Activated CD8-positive, alpha-beta memory T cell treated with anti-CD3 and anti-CD28 coated beads for 1 hour (primary cell): ENCODE measurements at regions not wholly inside any gene's neighbourhood (a gene's known extent, or its start where the extent isn't known, plus 50 kb on each side); places are given as distances from the start of the nearest gene placed in this dataset.
"Not testable (repeated sequence)": the region's sequence is repeated elsewhere in the genome, so short reads cannot be mapped to it uniquely, and the experiment has no call there.

Experiments used
- DNase-seq, 2 donors: peaks; one replicate each; pipeline ENCODE4 v3.0.0-alpha.2; 2020; ENCODE audit warnings: low read depth in 1 of 2; ENCODE audit errors: extremely low read depth in 1 of 2

- no peak for DNase-seq
Measured at GRCh38 chr1:213751064-213751397, 236.7 kb upstream of the PROX1 start.

- DNase-seq, result no peak
Measured at GRCh38 chr1:213759359-213760181, 228.2 kb upstream of the PROX1 start.

- no peak for DNase-seq
Measured at GRCh38 chr1:213761845-213762407, 225.8 kb upstream of the PROX1 start.

- no peak for DNase-seq
Measured at GRCh38 chr1:213767683-213768082, 220.1 kb upstream of the PROX1 start.

GRCh38 chr1:213772128-213773063 lies 215.4 kb upstream of the PROX1 start:
- DNase-seq, result no peak

GRCh38 chr1:213773975-213774374 lies 213.8 kb upstream of the PROX1 start:
- no peak for DNase-seq

- no peak for DNase-seq
Measured at GRCh38 chr1:213776969-213777368, 210.8 kb upstream of the PROX1 start.

GRCh38 chr1:213779228-213779627 lies 208.5 kb upstream of the PROX1 start:
- DNase-seq, result no peak

- DNase-seq, result no peak
Measured at GRCh38 chr1:213782941-213783672, 204.7 kb upstream of the PROX1 start.

GRCh38 chr1:213783893-213784292 lies 203.9 kb upstream of the PROX1 start:
- no peak for DNase-seq

GRCh38 chr1:213786683-213787082 lies 201.1 kb upstream of the PROX1 start:
- DNase-seq, result no peak

GRCh38 chr1:213790565-213790964 lies 197.2 kb upstream of the PROX1 start:
- no peak for DNase-seq

- DNase-seq, result no peak
Measured at GRCh38 chr1:213793482-213794067, 194.2 kb upstream of the PROX1 start.

GRCh38 chr1:213796525-213796924 lies 191.2 kb upstream of the PROX1 start:
- DNase-seq, result no peak

GRCh38 chr1:213808288-213808687 lies 179.5 kb upstream of the PROX1 start:
- not testable (repeated sequence) for DNase-seq

GRCh38 chr1:213817156-213817555 lies 170.6 kb upstream of the PROX1 start:
- DNase-seq, result no peak

- no peak for DNase-seq
Measured at GRCh38 chr1:213820362-213821149, 167.2 kb upstream of the PROX1 start.

GRCh38 chr1:213821175-213821942 lies 166.4 kb upstream of the PROX1 start:
- no peak for DNase-seq

GRCh38 chr1:213821943-213822334 lies 165.8 kb upstream of the PROX1 start:
- DNase-seq, result no peak
